Mesothelial cell of epicardium (in vitro differentiated cells): ENCODE measurements at regions not wholly inside any gene's neighbourhood (a gene's known extent, or its start where the extent isn't known, plus 50 kb on each side); places are given as distances from the start of the nearest gene placed in this dataset.

Experiments used
- DNase-seq, 2 experiments: peaks; one replicate each; pipeline ENCODE4 v3.0.0; 2021; ENCODE audit warnings: low spot score in 2 of 2; ENCODE audit not compliant: unreplicated experiment in 2 of 2
- H3K27ac Mint-ChIP-seq: 2 replicates; pipeline ENCODE4 v1.8.0; 2021; ENCODE audit warnings: mixed read lengths
- H3K27me3 Mint-ChIP-seq: 2 replicates; pipeline ENCODE4 v1.8.0; 2021; ENCODE audit warnings: low read depth, mixed read lengths
- H3K36me3 Mint-ChIP-seq: 2 replicates; pipeline ENCODE4 v1.8.0; 2021; ENCODE audit warnings: mixed read lengths
- H3K4me1 Mint-ChIP-seq: 2 replicates; pipeline ENCODE4 v1.8.0; 2021; ENCODE audit warnings: mixed read lengths
- H3K4me3 Mint-ChIP-seq: 2 replicates; pipeline ENCODE4 v1.8.0; 2021; ENCODE audit warnings: mild to moderate bottlenecking, moderate library complexity, mixed read lengths
- H3K9me3 Mint-ChIP-seq: 2 replicates; pipeline ENCODE4 v1.8.0; 2021; ENCODE audit warnings: mixed read lengths
- TF ChIP-seq, protein P1 (sequence below): fragments of 200-600 bp; sonication (generic); IDR thresholded peaks from one replicate; pipeline ENCODE4 v1.5.0; 2021; ENCODE audit warnings: antibody characterized with exemption; ENCODE audit not compliant: unreplicated experiment

DNA sequence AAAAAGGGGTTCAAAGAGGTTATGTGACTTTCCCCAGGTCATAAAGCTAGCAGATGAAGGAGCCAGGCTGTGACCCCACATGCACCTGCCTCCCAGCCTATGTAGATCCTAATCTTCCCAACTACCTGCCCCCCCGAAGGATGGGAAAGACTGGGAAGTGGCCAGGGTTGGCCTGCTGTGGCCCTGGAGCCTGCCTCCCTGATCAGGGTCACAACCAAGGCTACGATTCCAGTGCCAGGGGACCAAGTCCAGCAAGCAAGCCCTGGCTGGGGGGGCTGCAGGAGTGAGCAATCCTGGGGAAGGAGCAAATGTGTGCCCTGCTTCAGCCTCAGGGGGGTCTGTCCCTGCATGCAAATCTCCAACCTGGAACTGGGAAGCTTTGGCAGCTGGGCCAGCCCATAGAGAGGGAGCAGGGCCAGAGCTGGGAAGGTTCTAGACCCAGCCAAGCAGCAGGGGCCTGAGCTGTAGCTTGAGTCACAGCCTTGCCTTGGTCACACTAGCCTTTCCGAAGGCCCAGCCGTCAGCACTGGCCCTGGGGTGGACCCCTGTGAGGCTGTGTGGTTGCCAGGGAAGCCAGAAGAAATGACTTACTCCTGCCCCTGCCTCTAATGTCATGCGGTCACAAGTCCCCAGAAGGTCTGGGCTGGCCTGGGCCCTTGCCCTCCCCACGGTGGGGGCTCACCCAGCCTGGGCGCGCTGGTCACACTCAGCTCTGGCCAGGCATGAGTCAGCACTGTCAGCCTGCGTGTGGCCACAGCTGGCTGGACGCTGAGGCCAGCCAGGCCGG lies 96.4 kb upstream of the ZMIZ1 start:
- H3K27ac Mint-ChIP-seq, result peak overlapping the region; percentile 90
- peaks cover 22% of the 10 kb centered on the region for H3K4me1 Mint-ChIP-seq
- H3K36me3 Mint-ChIP-seq, result no peaks in the 10 kb centered on the region
- H3K27me3 Mint-ChIP-seq, result no peaks in the 10 kb centered on the region
- peak overlapping the region; percentile 63 for H3K4me3 Mint-ChIP-seq
- TF ChIP-seq, protein P1, sequence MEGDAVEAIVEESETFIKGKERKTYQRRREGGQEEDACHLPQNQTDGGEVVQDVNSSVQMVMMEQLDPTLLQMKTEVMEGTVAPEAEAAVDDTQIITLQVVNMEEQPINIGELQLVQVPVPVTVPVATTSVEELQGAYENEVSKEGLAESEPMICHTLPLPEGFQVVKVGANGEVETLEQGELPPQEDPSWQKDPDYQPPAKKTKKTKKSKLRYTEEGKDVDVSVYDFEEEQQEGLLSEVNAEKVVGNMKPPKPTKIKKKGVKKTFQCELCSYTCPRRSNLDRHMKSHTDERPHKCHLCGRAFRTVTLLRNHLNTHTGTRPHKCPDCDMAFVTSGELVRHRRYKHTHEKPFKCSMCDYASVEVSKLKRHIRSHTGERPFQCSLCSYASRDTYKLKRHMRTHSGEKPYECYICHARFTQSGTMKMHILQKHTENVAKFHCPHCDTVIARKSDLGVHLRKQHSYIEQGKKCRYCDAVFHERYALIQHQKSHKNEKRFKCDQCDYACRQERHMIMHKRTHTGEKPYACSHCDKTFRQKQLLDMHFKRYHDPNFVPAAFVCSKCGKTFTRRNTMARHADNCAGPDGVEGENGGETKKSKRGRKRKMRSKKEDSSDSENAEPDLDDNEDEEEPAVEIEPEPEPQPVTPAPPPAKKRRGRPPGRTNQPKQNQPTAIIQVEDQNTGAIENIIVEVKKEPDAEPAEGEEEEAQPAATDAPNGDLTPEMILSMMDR, result no peak
- no peak for DNase-seq
- H3K9me3 Mint-ChIP-seq, result no peaks in the 10 kb centered on the region

DNA sequence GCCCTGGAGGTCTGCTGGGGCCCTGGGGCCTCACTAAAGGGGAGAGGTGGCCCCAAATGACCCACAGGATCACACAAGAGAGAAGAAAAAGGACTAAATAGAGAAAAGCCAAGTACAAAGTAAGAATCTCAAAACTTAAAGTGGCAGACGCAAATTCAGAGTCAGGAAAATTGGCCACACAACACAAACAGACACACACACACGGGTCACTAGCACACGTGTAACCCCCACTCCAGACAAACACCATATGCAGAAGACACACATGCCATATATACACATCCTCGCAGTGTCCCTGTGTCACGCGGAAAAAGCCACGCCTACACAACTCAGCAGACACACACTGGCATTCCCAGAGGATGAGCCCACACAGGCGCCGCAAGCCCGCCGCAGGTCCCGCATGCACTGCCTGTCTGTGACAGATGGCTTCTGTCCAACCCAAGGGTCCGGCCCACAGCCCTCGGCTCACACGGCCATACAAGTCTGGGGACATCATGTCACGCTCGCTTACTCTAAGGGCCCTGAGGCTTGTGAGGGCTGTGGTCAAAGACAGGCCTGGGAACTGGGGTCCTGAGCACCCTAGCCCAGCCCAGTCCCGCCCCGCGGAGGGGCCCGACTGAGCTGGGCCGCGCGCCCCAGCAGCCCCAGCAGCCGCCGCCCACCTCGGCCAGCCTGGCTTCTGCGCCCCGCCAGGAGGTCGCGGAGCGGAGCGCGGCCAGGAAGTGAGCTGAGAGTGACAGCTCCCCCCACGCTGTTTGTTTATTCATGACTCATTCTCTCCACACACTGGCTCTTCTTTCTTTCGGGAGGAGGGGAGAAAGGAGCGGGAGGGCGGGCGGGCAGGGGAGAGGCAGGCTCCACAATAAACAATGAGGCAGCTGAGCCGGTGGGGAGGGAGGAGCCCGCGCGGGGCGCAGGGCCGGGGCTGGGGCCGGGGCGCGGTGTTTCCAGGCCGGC lies 95.5 kb upstream of the ZMIZ1 start:
- no peaks in the 10 kb centered on the region for H3K9me3 Mint-ChIP-seq
- peak overlapping the region; percentile 63 for H3K4me3 Mint-ChIP-seq
- TF ChIP-seq, protein P1, result no peak
- H3K27me3 Mint-ChIP-seq, result no peaks in the 10 kb centered on the region
- DNase-seq, result peak; percentile 42 to 71
- peak overlapping the region; percentile 90 for H3K27ac Mint-ChIP-seq
- peaks cover 31% of the 10 kb centered on the region for H3K4me1 Mint-ChIP-seq
- H3K36me3 Mint-ChIP-seq, result no peaks in the 10 kb centered on the region

DNA sequence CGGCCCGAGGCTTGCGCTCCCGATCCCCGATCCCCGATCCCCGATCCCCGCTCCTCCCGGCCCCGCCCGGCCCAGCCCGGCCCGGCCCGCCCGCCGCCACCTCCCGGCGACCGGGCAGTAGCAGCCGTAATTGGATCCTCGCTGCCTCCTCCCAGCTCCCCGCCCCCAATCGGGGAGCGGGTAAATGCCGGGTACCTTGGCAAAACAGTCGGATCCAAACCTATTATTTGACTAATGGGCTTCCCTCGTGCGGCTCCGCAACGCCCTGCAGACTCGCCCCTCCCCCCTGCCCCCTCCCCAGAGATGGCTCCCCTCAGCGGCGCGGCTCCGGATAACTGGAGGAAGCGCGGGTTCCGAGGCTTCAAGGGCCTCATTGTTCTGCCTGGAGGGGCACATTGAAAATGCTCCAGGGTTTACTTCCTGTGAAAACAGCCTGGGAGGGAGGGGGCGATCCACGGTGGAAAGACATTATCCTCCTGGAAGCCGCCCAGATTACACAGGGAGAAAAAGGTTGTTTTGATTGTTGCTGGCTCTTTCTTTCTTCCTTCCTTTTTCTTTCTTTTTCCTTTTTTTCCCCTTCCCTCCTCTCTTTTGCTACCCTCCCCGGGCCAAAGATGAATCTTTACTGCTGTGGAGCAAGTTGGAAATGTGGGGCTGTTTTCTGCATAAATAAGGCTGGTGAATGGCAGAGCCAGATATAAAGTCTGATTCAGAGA lies 94.7 kb upstream of the ZMIZ1 start:
- Mint-ChIP-seq H3K27me3 (no peaks in the 10 kb centered on the region), H3K4me1 (peaks cover 32% of the 10 kb centered on the region)
- DNase-seq, result peak; percentile 45 to 66

DNA sequence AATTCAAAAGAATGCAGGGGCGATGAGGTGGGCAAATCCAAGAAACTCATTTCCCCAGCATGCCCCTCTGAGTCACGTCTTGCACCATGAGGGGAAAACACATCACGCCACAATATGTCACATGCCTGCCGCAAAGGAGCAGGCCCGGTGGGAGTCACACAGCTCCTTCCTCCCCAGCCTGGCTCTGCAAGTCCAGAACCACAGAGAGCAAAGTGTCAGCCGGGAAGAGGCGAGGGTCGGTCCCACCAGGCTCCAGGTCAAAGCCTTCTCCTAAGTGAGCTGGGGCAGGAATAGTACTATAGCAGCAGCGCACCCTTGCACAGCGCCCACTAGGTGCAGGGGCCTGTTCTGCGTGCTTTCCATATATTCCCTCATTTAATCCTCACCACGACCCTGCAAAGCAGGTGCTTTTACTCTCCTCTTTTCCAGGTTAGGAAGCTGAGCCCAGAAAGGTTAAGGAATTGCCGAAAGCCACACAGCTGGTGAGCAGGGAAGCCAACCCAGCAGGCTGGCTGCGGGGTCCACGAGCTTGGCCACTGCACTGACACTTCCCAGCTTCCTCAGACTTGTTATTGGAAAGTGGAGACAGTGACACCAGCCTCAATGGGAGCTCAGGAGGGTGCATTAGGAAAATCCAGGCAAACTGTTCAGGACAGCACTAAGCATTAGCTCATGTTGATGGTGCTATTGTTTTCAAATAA lies 94.0 kb upstream of the ZMIZ1 start:
- Mint-ChIP-seq H3K36me3 (no peaks in the 10 kb centered on the region), H3K27me3 (no peaks in the 10 kb centered on the region), H3K27ac (peak overlapping the region; percentile 100), H3K4me3 (peak overlapping the region; percentile 73), H3K9me3 (no peaks in the 10 kb centered on the region), H3K4me1 (peaks cover 34% of the 10 kb centered on the region)
- DNase-seq, result peak in 1 of 2 experiments; percentile 49
- TF ChIP-seq, protein P1, result no peak

More for the DNA sequence above, 94.7 kb upstream of the ZMIZ1 start:
- no peaks in the 10 kb centered on the region for H3K36me3 Mint-ChIP-seq
- TF ChIP-seq, protein P1, result no peak
- no peaks in the 10 kb centered on the region for H3K9me3 Mint-ChIP-seq
- peak overlapping the region; percentile 73 for H3K4me3 Mint-ChIP-seq
- peak overlapping the region; percentile 100 for H3K27ac Mint-ChIP-seq

DNA sequence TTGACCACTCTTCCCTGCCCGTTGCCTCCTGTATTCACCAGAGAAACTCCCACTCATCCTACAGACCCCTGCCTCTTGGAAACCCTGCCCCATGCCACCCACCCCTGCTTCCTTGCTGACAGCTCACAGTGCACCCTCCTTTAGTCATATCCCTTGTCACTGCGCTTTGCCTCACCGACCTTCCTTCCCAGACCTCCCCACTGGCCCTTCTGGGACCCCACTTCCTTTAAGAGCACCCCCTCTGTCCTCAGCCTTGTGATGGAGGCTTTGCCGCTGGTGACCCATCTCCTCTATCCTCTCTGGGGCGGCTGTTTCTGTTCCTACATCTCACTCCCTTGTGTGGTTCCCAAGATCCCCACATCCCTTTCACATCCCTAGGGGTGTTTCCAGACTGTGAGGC lies 92.8 kb upstream of the ZMIZ1 start:
- H3K4me1 Mint-ChIP-seq, result peaks cover 45% of the 10 kb centered on the region

More for the DNA sequence above, 92.8 kb upstream of the ZMIZ1 start:
- TF ChIP-seq, protein P1, result no peak
- Mint-ChIP-seq H3K27ac (peak overlapping the region; percentile 100), H3K9me3 (no peaks in the 10 kb centered on the region), H3K4me3 (no peak overlapping the region), H3K36me3 (no peaks in the 10 kb centered on the region), H3K27me3 (no peaks in the 10 kb centered on the region)
- no peak for DNase-seq
